ENCODE measurements at regions not wholly inside any gene's neighbourhood (a gene's known extent, or its start where the extent isn't known, plus 50 kb on each side); places are given as distances from the start of the nearest gene placed in this dataset.

- DNase-seq (ENCODE audit: low spot score), result no peak
- no peaks in the 10 kb centered on the region for H3K27me3 Mint-ChIP-seq
- H3K9me3 Mint-ChIP-seq, result no peaks in the 10 kb centered on the region
- peaks cover 22 to 28% of the 10 kb centered on the region in 2 donors for H3K4me1 Mint-ChIP-seq (ENCODE audit: low read depth in 2 of 2)
- ATAC-seq, result no peak
- no peaks in the 10 kb centered on the region for H3K36me3 Mint-ChIP-seq
- no peak overlapping the region for H3K4me3 Mint-ChIP-seq
- no peak overlapping the region for H3K27ac Mint-ChIP-seq
Observed at GRCh38 chr6:34615574-34616226, 59.6 kb upstream of the SPDEF start.

- H3K27me3 Mint-ChIP-seq, result no peaks in the 10 kb centered on the region
- H3K4me3 Mint-ChIP-seq, result no peak overlapping the region
- peaks cover 16 to 23% of the 10 kb centered on the region in 2 donors for H3K4me1 Mint-ChIP-seq (ENCODE audit: low read depth in 2 of 2)
- ATAC-seq, result no peak
- H3K27ac Mint-ChIP-seq, result peak overlapping the region in 1 of 2 donors; percentile 75
- no peak for DNase-seq (ENCODE audit: low spot score)
- peaks cover under 1% of the 10 kb centered on the region for H3K36me3 Mint-ChIP-seq
- H3K9me3 Mint-ChIP-seq, result no peaks in the 10 kb centered on the region
Observed at GRCh38 chr6:34610819-34611477, 54.8 kb upstream of the SPDEF start.

GRCh38 chr6:34608321-34609091 is 52.4 kb upstream of the SPDEF start:
- Mint-ChIP-seq H3K9me3 (no peaks in the 10 kb centered on the region), H3K27ac (no peak overlapping the region), H3K27me3 (no peaks in the 10 kb centered on the region), H3K4me1 (ENCODE audit: low read depth in 2 of 2) (peaks cover 20 to 28% of the 10 kb centered on the region in 2 donors), H3K36me3 (peaks cover 4% of the 10 kb centered on the region), H3K4me3 (no peak overlapping the region)
- no peak for ATAC-seq
- no peak for DNase-seq (ENCODE audit: low spot score)

- H3K27me3 Mint-ChIP-seq, result no peaks in the 10 kb centered on the region
- peaks cover 20 to 28% of the 10 kb centered on the region in 2 donors for H3K4me1 Mint-ChIP-seq (ENCODE audit: low read depth in 2 of 2)
- H3K9me3 Mint-ChIP-seq, result no peaks in the 10 kb centered on the region
- no peak for DNase-seq (ENCODE audit: low spot score)
- H3K36me3 Mint-ChIP-seq, result peaks cover 4% of the 10 kb centered on the region
- no peak overlapping the region for H3K27ac Mint-ChIP-seq
- no peak for ATAC-seq
- no peak overlapping the region for H3K4me3 Mint-ChIP-seq
Observed at GRCh38 chr6:34606477-34607265, 50.5 kb upstream of the SPDEF start.

Measured in natural killer cell treated with Interleukin-12 subunit alpha and Interleukin-12 subunit beta and Interleukin-15 and Interleukin-18, amount 100 ng/mL, for 72 hours (primary cell).